ENCODE measurements at regions not wholly inside any gene's neighbourhood (a gene's known extent, or its start where the extent isn't known, plus 50 kb on each side); places are given as distances from the start of the nearest gene placed in this dataset.

GRCh38 chr1:221309723-221310122, 430.5 kb downstream of the HLX start:
- peak; percentile 54 for DNase-seq

DNA sequence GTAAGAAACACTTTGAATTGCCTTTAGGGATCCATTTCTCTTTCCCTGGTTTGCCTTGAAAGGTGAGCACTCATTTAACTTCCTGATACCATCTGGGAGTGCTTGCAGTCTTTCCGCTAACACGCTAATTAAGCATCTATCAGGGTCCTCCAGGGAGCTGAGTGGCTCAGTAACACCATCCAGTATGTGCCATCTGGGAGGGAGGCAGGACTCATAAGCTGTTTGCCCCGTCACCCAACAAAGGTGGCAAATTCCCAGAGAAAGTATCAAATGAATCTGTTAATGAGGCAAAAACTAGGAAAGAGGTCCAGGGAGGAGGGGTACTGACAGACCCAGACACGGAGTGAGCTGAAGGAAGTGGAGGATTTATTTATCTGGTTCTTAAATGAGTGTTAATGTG, 430.9 kb downstream of the HLX start:
- peak; percentile 92 for DNase-seq

GRCh38 chr1:221315330-221315729, 426.6 kb downstream of the DUSP10 start:
- no peak for DNase-seq

- DNase-seq, result no peak
Measured at GRCh38 chr1:221316491-221317056, 425.3 kb downstream of the DUSP10 start.

- no peak for DNase-seq
Measured at GRCh38 chr1:221317537-221317936, 424.4 kb downstream of the DUSP10 start.

- peak; percentile 98 for DNase-seq
Measured at GRCh38 chr1:221327954-221328353, 413.9 kb downstream of the DUSP10 start.

DNA sequence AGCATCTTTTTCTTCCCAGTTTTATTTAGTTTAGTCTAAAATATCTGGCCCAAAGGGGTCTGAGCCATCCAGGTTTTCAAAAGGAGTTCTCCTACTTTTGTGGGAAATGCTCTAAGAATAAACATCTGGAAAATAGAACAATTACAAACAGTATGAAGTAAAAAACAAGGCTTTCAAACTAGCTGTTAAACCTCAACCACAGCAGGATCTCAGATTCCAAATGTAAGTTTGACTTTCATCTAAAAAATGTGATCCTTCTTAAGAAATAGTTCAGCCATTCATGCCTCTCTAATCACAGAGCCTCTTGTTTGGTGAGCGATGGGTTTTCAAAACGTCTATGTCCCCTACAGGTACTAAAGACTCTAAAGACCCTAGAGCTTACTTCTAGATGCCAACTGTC, 413.5 kb downstream of the DUSP10 start:
- DNase-seq, result no peak

DNA sequence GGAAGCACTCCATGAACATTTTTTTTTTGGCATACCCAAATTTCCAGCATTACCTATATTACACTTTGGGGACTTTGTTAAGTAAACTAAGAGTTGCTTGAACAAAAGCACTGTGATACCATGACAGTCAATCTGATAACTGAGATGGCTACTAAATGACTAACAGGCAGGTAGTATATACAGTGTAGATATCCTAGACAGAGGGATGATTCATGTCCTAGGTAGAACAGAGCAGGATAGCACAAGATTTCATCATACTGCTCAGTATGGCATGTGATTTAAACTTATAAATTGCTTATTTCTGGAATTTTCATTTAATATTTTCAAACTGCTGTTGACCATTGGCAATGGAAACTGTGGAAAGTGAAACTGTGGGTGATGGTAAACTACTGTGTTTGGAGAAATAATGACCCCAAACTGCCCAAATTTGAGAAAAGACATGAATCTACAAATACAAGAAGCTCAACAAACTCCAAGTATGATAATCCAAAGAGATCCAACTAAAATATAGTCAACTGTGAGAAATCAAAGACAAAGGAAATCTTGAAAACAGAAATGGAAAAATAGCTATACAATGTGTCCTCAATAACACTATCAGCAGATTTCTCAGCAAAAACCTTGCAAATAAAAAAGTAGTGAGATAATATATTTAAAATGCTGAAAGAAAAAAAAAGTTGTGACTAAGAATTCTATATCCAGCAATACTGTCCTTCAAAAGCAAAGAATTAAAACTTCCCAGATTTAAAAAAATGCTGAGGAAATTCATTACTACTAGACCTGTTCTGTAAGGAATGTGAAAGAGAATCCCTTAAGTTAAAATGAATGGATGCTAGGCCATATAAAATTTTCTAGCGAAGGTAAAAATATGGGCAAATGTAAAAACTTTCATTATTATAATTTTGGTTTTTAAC, 410.4 kb downstream of the DUSP10 start:
- DNase-seq, result no peak

DNA sequence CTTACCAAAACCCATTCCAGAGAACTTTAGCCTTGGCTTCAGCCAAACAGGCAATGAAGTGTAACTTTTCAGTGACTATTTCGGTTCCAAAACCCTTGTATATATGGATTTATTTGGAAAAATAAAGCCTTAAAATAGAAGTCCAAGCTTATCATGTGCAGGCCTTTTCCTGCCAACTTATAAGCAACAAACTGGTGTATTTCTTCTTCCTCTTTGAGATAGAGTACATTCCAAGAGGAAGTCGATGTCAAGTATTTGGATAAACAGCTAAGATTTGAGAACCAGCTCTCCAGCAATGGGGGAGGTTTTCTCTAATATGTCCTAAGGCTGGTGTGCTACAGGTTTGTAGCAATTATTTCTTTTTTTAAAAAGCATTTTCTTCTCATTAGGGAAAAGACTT, 407.8 kb downstream of the DUSP10 start:
- DNase-seq, result no peak

- DNase-seq, result no peak
Measured at GRCh38 chr1:221335161-221336101, 406.5 kb downstream of the DUSP10 start.

DNA sequence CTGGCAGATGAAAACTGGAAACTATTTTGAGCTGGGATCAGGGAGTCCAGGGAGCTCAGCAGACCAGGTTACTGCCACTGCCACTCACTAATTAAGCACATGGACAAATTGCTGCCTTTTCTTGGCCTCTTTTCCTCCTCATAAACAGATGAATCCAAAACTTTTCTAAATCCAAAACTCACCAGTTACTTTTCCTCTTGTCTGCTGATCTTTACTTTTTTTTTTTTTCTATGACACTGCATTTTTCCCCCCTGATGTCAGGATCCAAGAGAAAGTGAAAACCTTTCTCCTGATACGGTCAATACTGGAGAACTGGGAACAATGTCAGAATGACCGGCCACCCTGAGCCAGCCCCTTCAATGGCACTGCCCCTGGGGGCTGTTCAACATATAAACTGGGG, 405.8 kb downstream of the DUSP10 start:
- DNase-seq, result no peak

- DNase-seq, result no peak
Measured at GRCh38 chr1:221337106-221337505, 404.8 kb downstream of the DUSP10 start.

- DNase-seq, result no peak
Measured at GRCh38 chr1:221343136-221343535, 398.8 kb downstream of the DUSP10 start.

DNA sequence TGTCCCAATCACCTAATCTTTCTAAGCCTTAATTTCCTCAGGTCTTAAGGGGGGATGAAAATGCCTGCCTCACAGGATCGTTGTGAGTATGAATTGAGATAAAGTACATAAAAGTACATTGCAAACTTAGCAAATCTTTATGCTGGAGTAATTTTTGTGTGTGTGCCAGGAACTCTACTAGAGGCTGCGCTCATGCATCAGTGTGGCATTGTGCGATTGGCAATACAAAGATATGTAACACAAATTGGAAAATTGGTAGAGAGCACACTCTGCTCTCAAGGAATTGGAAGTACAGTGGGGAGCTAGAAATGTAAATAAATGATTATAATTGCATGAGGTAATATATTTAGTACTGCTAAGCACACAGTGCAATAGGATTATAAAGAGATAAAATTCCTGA, 398.3 kb downstream of the DUSP10 start:
- no peak for DNase-seq

DNA sequence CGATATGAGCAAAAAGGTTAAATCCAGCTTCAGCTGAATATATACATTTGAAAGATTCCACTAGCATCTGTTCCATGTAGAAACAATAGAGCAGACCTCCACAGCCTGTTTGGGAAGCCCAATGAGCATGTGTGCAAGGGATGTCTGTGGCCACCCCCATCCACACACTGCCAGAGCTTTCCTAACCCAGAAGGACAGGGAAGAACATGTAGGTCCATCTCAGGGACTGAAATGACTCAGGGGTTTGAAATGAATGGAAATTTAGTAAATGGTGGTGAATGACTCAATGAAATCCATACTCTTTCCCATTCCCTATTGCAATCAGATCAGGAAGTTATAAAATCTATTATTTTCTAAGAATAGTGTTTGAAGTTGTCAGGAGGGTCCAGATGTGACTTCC, 397.2 kb downstream of the DUSP10 start:
- DNase-seq, result no peak

DNA sequence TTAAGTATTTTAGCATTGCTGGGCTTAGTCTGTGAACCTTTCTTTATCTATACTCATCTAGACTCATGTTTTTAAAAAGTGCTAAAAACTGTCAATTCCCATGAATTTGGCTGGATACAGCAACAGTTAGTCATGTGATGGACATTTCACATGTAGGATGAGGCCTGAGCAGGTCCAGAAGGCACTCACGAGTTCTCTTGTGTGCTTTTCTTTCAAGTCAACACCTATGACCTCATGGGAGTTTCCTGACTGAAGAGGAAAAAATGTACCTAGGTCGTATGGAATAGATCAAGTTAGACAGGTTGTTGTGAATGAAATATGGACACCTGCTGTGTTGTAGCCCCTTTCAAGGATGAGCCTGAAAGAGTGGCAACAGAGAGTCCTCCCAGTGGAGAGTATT, 394.2 kb downstream of the DUSP10 start:
- no peak for DNase-seq

DNA sequence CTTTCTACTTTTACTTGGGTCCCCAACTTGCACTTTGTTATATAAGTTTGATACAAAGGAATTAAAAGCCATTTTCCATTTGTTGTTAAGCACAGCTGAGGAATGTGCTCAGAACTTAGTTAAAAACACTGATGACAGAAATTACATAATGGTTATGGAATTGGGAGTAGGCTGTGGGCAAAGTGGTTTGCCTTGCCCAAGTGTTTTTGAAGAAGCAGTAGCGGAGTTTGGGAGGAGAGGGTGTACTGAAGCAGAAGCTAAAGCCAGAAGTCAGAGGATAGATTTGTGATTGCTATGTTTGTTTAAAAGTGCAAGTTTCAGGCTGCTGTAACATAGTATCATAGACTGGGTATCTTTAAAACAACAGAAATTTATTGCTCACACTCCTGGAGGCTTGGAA, 391.8 kb downstream of the DUSP10 start:
- DNase-seq, result no peak

GRCh38 chr1:221356693-221357092, 385.2 kb downstream of the DUSP10 start:
- DNase-seq, result no peak

GRCh38 chr1:221363039-221363438, 378.9 kb downstream of the DUSP10 start:
- no peak for DNase-seq

DNA sequence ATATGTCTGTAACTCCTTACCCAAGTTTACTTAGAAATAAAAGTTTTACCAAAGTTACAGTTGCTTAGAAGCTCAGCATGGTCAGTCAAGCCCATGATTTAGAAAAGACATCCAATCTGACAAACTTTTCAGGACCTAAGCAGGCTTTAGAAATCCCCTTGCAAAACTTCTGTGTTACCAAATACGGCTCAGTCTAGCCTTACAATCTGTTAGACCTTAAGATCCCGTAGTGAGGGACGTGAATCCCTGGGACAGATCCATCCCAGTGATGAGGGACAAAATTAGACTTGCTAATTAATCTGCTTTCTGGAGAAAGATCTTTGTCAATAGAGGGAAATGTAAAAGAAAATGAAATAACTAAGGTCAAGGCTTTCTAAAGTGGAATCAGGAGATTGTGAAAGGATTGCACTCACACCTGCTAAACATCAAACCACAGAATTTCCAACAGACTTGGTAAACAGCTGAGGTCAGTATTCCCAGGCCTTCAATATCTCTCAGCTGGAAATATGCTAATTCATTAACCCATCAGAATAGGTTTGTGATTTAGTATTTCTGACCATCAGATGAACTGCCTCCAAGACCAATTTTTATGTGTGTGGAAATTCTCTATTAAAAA, 375.3 kb downstream of the DUSP10 start:
- DNase-seq, result no peak

- no peak for DNase-seq
Measured at GRCh38 chr1:221371705-221372104, 370.2 kb downstream of the DUSP10 start.

DNA sequence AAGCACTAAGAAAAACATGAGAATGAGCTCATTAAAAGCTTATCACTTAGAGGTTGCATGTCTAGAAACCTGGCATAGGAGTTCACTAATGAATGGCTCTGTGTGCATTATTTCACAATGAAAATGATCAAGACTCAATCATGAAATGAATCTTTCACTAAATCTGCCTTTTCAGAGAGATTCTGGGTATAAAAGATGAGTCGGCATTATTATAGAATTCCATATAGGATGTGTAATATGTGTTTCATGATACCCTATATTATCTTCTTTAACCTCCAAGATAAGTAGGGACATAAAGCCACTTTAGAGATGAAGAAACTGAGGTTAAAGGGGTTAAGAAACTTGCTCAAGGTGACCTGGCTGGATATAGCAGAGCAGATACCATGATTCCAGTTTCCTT, 368.1 kb downstream of the DUSP10 start:
- DNase-seq, result no peak

- DNase-seq, result no peak
Measured at GRCh38 chr1:221376286-221376685, 365.6 kb downstream of the DUSP10 start.
